Spleen (tissue), 7 donors: ENCODE measurements at regions not wholly inside any gene's neighbourhood (a gene's known extent, or its start where the extent isn't known, plus 50 kb on each side); places are given as distances from the start of the nearest gene placed in this dataset.

ENCODE experiments used
- POLR2A ChIP-seq, 3 donors: fragments of 450-650 bp; IDR thresholded peaks; one replicate each; pipeline ENCODE4 v1.5.1; 2017; ENCODE audit warnings: antibody characterized with exemption in 3 of 3, mild to moderate bottlenecking in 1 of 3
- POLR2AphosphoS5 ChIP-seq, 3 donors: sonication (generic); formaldehyde crosslinking; IDR thresholded peaks; one replicate each; pipeline ENCODE4 v1.5.1; 2017; ENCODE audit warnings: antibody characterized with exemption in 3 of 3
- TF ChIP-seq, protein P1 (sequence below), 11 experiments: fragments of 200-600 bp in 7 of 11; fragments of 450-650 bp in 4 of 11; sonication (generic) in 4 of 11; IDR thresholded peaks in 8 of 11; conservative IDR thresholded peaks in 3 of 11; 1 replicate in 7 of 11; 2 replicates in 4 of 11; pipeline versions ENCODE4 v1.4.0 to v1.8.0; 2016 to 2021; ENCODE audit warnings: antibody characterized with exemption in 11 of 11, inconsistent platforms in 4 of 11, mild to moderate bottlenecking in 1 of 11
- donor health status: DM: no; HTN: no; CAD: no; lungs with moderate emphysema.
- donor health status: DM: no; HTN: no; CAD: no.
- donor health status: DM: no; HTN: no; CAD: no.

DNA sequence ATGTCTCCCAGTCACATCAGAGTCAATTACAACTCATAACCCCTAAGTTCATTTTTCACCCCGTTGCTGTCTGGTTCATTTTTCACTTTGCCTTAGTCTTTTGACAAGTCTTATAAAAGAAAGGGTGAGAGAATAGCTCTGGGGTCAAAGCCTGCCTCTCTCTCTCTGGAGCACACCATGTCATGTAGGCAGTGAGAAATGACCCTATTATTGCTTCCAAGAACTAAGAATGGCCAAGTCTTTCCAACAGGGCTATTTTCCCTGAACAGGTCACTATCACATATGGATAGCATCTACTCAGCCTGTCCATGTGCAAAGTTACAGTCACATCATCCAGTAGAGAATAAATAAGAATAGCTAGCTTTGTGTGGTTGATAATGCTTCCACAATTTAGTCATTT, 655.5 kb upstream of the LRRC4C start:
- TF ChIP-seq, protein P1, sequence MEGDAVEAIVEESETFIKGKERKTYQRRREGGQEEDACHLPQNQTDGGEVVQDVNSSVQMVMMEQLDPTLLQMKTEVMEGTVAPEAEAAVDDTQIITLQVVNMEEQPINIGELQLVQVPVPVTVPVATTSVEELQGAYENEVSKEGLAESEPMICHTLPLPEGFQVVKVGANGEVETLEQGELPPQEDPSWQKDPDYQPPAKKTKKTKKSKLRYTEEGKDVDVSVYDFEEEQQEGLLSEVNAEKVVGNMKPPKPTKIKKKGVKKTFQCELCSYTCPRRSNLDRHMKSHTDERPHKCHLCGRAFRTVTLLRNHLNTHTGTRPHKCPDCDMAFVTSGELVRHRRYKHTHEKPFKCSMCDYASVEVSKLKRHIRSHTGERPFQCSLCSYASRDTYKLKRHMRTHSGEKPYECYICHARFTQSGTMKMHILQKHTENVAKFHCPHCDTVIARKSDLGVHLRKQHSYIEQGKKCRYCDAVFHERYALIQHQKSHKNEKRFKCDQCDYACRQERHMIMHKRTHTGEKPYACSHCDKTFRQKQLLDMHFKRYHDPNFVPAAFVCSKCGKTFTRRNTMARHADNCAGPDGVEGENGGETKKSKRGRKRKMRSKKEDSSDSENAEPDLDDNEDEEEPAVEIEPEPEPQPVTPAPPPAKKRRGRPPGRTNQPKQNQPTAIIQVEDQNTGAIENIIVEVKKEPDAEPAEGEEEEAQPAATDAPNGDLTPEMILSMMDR (IDR thresholded peaks at IDR 0.05 in 8 of 11, conservative IDR thresholded peaks at IDR 0.05 in 3 of 11), result no peak
- no peak for TF ChIP-seq POLR2AphosphoS5 (IDR thresholded peaks at IDR 0.05)
- no peak for TF ChIP-seq POLR2A (IDR thresholded peaks at IDR 0.05)
